ENCODE measurements at regions not wholly inside any gene's neighbourhood (a gene's known extent, or its start where the extent isn't known, plus 50 kb on each side); places are given as distances from the start of the nearest gene placed in this dataset.

DNA sequence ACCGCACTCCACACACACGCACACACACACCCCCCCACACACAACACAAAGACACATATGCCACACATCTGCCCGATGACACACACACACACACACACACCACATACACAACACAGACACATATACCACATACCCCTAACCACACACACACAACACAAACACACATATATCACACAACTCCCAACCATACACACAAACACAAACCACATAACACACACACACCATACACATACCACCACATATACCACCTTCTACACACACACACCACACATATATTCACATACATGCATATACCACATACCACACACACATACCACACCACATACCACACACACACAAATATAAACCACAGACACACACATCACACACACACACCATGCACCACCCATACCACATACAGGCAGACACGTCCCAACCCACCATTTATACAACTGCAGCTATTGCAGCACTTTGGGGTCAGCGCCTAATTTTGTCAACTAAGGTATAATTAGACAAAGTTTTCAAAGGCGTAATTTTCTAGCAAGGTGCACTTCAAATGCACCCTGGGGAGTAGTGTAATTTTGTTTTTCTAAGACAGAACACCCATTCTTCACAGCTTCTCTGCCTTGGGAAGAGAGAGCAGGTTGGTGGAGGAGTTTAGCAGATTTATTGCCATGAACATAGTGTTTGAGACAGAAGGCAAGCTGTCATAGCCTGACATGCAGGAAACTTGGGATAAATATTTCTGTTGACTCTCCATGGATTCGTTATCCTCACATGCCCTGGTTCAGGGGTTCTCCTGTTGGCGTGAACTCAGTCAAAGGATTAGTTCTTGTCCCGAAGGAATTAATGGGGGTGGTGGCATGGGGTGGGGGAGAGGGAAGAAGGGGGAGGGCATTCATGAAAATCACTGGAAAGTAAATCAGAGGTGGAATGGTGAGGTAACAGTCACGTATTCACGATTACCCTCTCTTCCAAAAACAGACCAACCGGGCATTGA is 416.1 kb downstream of the LPIN1 start:
- TF ChIP-seq, protein P1, sequence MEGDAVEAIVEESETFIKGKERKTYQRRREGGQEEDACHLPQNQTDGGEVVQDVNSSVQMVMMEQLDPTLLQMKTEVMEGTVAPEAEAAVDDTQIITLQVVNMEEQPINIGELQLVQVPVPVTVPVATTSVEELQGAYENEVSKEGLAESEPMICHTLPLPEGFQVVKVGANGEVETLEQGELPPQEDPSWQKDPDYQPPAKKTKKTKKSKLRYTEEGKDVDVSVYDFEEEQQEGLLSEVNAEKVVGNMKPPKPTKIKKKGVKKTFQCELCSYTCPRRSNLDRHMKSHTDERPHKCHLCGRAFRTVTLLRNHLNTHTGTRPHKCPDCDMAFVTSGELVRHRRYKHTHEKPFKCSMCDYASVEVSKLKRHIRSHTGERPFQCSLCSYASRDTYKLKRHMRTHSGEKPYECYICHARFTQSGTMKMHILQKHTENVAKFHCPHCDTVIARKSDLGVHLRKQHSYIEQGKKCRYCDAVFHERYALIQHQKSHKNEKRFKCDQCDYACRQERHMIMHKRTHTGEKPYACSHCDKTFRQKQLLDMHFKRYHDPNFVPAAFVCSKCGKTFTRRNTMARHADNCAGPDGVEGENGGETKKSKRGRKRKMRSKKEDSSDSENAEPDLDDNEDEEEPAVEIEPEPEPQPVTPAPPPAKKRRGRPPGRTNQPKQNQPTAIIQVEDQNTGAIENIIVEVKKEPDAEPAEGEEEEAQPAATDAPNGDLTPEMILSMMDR (IDR thresholded peaks at IDR 0.05; ENCODE audit: insufficient read depth, low read depth, low read length, missing control alignments) = no peak
- DNase-seq (ENCODE audit: low read depth) = no peak
- no peak overlapping the region for H3K4me3 ChIP-seq (ENCODE audit: low read length)

DNA sequence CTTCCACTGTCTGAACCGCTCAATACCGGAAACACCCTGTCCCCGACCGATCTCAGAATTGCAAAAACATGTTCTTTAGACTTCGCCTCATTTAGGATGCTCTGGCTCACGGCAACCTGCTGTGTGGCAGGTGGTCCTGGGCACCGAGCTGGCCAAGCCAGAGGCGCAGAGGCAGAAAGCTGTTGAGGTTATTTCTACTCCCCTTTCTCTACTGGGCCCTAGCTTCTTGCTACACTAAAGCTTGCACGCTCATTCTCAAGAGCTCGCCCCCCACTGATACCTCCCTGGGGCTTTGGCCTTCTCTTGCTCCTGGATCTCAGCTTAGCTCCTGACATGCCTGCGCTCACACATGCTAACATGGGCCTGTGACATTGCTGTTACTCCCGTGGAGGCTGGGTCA is 417.4 kb downstream of the LPIN1 start:
- TF ChIP-seq, protein P1 (IDR thresholded peaks at IDR 0.05; ENCODE audit: insufficient read depth, low read depth, low read length, missing control alignments) = no peak
- DNase-seq (ENCODE audit: low read depth) = no peak

DNA sequence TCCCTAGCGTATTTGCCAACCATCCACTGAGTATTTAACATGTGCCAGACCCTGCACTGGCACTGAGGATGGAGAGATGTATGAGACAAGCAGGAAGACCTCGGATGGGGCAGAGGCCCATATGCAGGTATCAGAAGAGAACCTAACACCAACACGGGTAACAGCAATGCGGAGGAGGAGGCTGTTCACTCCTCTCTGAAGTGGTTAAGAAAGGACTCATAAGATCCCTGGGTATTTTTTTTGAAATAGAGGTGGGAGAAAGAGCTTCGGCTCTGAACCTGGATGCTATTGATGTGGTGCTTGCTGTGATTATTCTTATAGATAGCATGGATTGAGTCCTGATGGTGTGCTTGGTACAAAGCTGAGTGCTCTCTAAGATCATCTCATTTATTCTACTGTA is 418.3 kb downstream of the LPIN1 start:
- no peak for DNase-seq (ENCODE audit: low read depth)
- TF ChIP-seq, protein P1 (IDR thresholded peaks at IDR 0.05; ENCODE audit: insufficient read depth, low read depth, low read length, missing control alignments) = no peak
- H3K4me3 ChIP-seq (ENCODE audit: low read length) = no peak overlapping the region

More for the DNA sequence above, 417.4 kb downstream of the LPIN1 start:
- H3K4me3 ChIP-seq (ENCODE audit: low read length) = no peak overlapping the region

DNA sequence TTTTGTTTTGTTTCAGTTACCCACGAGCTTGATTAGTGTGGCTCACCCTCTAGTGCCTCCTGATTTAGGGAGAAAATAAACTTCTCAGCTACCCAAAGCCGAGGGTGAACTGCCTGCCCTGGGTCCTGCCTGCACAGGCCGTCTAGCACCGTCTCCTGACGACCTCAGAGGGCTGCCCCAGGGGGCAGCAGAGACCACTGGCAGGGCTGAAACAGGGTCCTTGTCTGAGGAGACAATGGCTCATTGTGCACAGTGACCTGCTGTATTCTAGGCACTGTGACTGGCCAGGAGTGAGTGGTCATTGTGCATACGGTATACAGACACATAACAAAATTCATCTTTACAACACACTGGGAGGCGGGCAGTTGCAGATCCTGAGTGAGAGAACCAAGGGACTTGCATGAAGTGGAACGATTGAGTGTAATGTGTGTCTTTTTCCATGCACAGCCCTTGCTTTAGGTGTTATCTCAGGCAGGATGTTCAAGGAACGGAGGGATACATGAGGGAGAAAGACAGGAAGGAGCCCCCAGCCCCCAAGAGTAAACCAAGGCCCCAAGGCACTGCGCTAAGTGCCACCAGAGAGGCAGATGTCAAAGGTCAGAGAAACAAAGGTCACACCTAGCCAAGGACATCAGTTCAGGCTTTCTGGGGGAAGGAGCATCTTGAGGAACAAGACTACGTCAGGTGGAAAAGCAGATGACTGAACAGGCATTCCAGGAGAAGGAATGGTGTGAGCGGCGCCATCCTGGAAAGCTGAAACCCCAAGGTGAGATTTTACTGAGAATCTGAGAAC is 421.3 kb downstream of the LPIN1 start:
- TF ChIP-seq, protein P1 (IDR thresholded peaks at IDR 0.05; ENCODE audit: insufficient read depth, low read depth, low read length, missing control alignments) = no peak

DNA sequence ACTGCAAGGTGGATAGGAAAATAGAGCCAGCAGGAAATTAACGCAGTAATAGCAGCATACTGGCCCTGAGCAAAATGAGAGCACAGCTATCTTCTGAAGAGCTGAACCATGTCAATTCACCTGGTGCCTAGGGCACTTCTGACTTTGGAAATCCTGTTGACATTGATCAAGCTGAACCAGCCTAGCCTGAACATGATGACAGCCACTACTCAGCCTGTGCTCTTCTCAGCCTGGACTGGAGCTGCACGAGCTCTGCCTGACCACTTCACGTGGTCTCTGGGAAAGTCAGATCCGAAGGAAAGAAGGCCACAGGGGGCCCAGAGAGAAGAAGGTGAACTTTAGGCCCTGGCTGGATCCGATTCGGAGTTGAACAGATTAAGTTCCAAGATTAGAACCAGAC is 421.9 kb downstream of the LPIN1 start:
- TF ChIP-seq, protein P1 (IDR thresholded peaks at IDR 0.05; ENCODE audit: insufficient read depth, low read depth, low read length, missing control alignments) = no peak
- DNase-seq (ENCODE audit: low read depth) = peak; percentile 56
- no peak overlapping the region for H3K4me3 ChIP-seq (ENCODE audit: low read length)

More for the DNA sequence above, 421.3 kb downstream of the LPIN1 start:
- DNase-seq (ENCODE audit: low read depth) = no peak
- no peak overlapping the region for H3K4me3 ChIP-seq (ENCODE audit: low read length)

DNA sequence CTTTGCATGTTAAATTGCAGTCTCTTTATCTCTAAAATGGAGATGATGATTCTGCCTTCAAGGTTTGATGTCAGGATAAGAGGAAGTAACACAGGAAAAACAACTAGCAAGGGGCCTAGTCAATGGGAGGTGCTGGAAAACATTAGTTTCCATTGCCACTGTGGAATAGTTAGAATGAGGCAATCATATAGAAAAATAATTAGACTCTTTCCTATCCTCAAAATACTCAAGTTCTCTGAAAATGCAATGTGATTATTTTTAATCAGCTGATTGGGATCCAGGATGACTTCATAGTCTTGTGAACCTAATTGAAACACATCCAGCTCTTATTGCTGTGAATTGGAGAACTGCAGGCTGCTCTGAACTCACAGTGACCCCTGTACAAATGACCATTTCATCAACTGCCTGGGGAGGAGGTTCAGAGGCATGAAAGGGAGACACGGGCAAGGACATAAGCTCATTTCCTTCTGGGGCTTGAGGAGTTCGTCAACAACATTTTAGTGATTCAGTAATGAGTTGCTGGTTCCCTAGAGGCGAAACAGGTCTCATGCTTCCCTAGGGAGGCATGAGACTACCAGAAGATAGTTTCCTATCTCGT is 422.5 kb downstream of the LPIN1 start:
- peak; percentile 58 for DNase-seq (ENCODE audit: low read depth)
- TF ChIP-seq, protein P1 (IDR thresholded peaks at IDR 0.05; ENCODE audit: insufficient read depth, low read depth, low read length, missing control alignments) = no peak
- no peak overlapping the region for H3K4me3 ChIP-seq (ENCODE audit: low read length)
